Muscle layer of colon (tissue), 2 donors: ENCODE measurements at regions not wholly inside any gene's neighbourhood (a gene's known extent, or its start where the extent isn't known, plus 50 kb on each side); places are given as distances from the start of the nearest gene placed in this dataset.

Experiments
- H3K27ac ChIP-seq: one replicate; pipeline ENCODE4 v1.7.0; 2013; ENCODE audit warnings: low read depth, mild to moderate bottlenecking, low read length, moderate library complexity
- H3K27me3 ChIP-seq, 2 donors: one replicate each; pipeline ENCODE4 v1.7.0; 2013; ENCODE audit warnings: low read length in 2 of 2, mild to moderate bottlenecking in 2 of 2; ENCODE audit not compliant: insufficient read depth in 2 of 2, control insufficient read depth in 1 of 2
- H3K36me3 ChIP-seq: one replicate; pipeline ENCODE4 v1.7.0; 2013; ENCODE audit warnings: mild to moderate bottlenecking, low read length; ENCODE audit not compliant: insufficient read depth
- H3K4me1 ChIP-seq: one replicate; pipeline ENCODE4 v1.7.0; 2013; ENCODE audit warnings: mild to moderate bottlenecking, low read length; ENCODE audit not compliant: insufficient read depth
- H3K4me3 ChIP-seq, 2 donors: one replicate each; pipeline ENCODE4 v1.7.0; 2013; ENCODE audit warnings: low read length in 2 of 2, low read depth in 1 of 2, mild to moderate bottlenecking in 1 of 2, moderate library complexity in 1 of 2
- H3K9ac ChIP-seq: one replicate; pipeline ENCODE4 v1.7.0; 2013; ENCODE audit warnings: low read length
- H3K9me3 ChIP-seq: one replicate; pipeline ENCODE4 v1.7.0; 2013; ENCODE audit warnings: mild to moderate bottlenecking, low read length
- donor health status: abdominal sarcoma.
- donor health status: Adenocarcinoma of cecum.

- no peak overlapping the region for H3K4me3 ChIP-seq
- H3K9ac ChIP-seq: no peak overlapping the region
- H3K27ac ChIP-seq: no peak overlapping the region
- no peaks in the 10 kb centered on the region for H3K9me3 ChIP-seq
- H3K27me3 ChIP-seq: no peaks in the 10 kb centered on the region
- H3K36me3 ChIP-seq: no peaks in the 10 kb centered on the region
- H3K4me1 ChIP-seq: peaks cover 14% of the 10 kb centered on the region
Observed at GRCh38 chr2:19797243-19797810, 104.5 kb downstream of the TTC32 start.

DNA sequence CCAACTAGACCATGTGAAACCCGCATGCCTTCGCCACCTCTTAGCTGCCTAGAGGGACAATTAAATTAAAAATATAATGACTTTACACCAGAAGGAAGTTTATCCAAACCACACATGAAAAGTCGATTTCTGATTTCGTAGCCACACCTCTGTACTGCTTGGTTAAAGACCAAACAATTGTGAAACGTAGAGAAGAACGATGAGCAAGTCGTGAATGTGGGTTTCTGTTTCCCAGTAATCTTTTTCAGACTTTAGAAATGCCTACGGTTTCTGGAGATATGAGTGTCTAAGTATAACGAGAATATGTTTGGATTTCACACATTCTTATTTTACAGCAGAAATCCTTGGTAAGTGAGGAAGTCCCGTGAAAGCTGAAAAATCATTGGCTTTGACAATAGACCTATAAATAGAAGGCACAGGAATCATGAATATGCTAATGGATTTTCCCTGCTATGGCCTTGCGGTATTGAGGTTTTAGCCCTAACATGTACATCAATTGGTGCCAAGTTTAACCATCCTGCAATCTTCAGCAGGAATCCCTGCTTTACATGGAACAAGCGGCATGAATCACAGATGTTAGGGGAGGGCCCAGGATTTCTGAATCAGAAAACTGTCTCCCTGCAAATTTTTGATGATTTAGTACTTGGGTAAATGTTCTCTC is 105.6 kb downstream of the TTC32 start:
- Histone ChIP-seq H3K9ac (no peak overlapping the region), H3K27me3 (no peaks in the 10 kb centered on the region), H3K4me1 (peaks cover 3% of the 10 kb centered on the region), H3K4me3 (no peak overlapping the region), H3K36me3 (no peaks in the 10 kb centered on the region), H3K9me3 (no peaks in the 10 kb centered on the region), H3K27ac (no peak overlapping the region)

DNA sequence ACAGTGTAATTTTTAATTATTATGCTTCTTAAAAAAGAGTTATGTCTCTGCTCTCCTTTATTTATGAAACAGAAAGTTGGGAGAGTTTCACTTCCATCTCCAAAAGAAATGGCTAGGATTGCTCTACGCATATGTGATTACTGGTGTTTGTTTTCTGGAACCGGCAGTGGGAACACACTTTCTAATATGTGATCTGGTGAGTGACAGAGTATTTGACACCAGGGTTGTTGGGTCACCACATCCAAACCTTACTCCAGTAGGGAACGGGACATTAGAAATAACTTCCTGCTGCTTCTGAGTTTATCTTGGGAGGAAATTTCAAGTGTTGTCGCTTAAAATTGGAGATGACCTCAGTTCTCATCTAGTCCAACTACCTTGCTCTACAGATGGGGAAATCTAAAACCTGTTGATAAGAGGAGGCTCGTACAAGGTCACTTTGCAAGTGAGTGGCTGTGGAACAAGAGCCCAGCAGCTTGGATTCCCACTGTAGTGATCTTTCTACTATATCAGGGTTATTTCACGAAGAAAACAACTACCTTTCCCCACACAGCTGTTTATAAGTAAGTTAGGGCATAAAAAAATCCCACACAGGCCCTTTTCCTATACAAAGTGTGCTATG is 108.5 kb downstream of the TTC32 start:
- Histone ChIP-seq H3K36me3 (no peaks in the 10 kb centered on the region), H3K4me3 (no peak overlapping the region), H3K27me3 (no peaks in the 10 kb centered on the region), H3K9ac (no peak overlapping the region), H3K27ac (no peak overlapping the region), H3K9me3 (no peaks in the 10 kb centered on the region), H3K4me1 (no peaks in the 10 kb centered on the region)

DNA sequence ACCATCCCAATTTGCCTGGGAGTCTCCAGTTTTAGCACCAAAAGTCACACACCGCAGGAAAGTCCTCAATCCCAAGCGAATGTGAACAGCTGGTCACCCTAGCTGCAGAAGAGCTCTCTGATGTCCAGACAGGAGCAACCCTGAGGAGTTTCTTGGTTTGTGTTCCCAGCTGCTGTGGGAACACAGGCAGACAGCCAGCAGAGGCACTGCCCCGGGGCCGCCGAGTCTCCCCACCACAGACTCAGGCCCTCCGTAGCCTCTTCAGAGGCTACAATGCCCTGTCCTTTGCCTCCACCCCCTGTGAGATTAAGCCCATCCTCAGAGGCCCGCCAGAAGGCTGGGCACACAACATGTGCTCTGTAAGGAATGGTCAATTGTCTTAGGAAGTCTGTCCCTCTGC is 111.5 kb downstream of the TTC32 start:
- Histone ChIP-seq H3K27ac (no peak overlapping the region), H3K9me3 (no peaks in the 10 kb centered on the region), H3K4me1 (no peaks in the 10 kb centered on the region), H3K4me3 (no peak overlapping the region), H3K27me3 (no peaks in the 10 kb centered on the region), H3K36me3 (no peaks in the 10 kb centered on the region), H3K9ac (no peak overlapping the region)

DNA sequence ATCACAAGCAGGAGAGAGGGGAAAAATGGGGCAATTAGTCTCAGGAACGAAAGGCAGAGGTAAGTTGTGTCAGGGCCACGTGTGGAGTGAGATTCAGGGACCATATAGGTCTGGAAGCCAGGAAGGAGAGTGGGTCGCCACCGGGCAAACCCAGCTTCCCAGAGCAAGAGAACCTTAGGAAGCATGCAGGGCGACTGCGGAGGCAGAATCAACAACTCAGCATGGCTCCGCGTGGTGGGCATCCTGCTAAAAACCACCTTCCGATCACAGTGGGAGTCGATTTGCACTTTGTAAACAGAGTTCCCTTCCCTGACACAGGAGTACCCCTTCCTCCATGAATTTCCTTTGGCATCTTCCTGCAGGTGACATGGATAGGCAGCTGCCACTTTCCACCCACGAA is 114.6 kb downstream of the TTC32 start:
- Histone ChIP-seq H3K27me3 (no peaks in the 10 kb centered on the region), H3K4me3 (no peak overlapping the region), H3K9ac (no peak overlapping the region), H3K4me1 (no peaks in the 10 kb centered on the region), H3K27ac (no peak overlapping the region), H3K36me3 (no peaks in the 10 kb centered on the region), H3K9me3 (no peaks in the 10 kb centered on the region)

DNA sequence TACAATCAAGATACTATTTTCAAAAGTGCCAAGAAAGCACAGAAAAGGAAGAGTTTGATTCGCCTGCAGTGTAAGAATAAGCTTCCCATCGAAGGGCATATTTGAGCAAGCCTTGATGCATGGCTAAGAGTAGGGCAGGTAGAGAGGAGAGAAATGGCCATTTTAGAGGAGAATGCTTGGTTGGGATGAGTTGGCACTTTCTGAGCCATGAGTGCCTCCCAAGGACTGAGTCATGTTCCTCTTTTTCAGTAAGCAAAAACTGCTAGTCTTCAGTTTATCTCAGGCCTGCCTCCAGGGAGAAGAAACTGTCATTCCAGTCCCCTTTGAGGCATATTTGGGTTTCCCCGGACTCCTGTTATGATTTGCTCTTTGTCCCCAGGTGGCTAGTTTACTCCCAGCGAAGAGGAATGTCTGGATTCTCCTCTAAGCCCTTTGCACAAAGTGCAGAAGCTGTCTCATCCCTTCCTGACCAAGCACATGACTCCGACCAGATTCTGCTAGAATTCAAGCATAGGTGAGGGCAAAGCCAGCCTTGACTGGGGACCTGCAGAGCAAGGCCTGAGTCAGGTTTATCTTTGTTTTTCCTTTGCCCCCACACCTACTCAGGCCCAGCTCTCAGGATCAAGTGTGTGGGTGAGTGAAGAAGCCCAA is 115.2 kb downstream of the TTC32 start:
- H3K27me3 ChIP-seq: no peaks in the 10 kb centered on the region
- no peak overlapping the region for H3K4me3 ChIP-seq
- H3K36me3 ChIP-seq: no peaks in the 10 kb centered on the region
- H3K27ac ChIP-seq: no peak overlapping the region
- no peak overlapping the region for H3K9ac ChIP-seq
- no peaks in the 10 kb centered on the region for H3K4me1 ChIP-seq
- H3K9me3 ChIP-seq: no peaks in the 10 kb centered on the region

DNA sequence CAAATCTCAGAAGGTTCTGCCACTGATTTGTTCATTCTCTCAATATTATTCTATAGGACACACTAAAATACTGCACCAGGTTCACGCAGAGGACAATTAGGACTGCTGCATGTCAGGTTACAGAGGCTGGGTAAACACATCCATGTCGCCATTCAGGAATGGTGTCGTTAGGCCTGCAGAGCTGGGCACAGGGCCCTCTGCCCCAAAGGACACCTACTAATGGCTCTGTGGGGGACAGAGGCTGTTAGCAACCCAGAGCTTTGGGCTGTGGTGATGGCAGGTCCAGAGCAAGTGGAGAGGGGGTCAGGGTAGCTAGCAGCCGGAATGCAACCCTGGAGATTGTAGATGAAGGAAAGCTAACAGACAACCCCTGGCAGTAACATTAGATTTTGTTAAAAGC is 115.9 kb downstream of the TTC32 start:
- H3K4me3 ChIP-seq: no peak overlapping the region
- H3K4me1 ChIP-seq: no peaks in the 10 kb centered on the region
- H3K27me3 ChIP-seq: no peaks in the 10 kb centered on the region
- H3K36me3 ChIP-seq: no peaks in the 10 kb centered on the region
- H3K9ac ChIP-seq: no peak overlapping the region
- H3K27ac ChIP-seq: no peak overlapping the region
- no peaks in the 10 kb centered on the region for H3K9me3 ChIP-seq

- Histone ChIP-seq H3K27ac (no peak overlapping the region), H3K9ac (no peak overlapping the region), H3K27me3 (no peaks in the 10 kb centered on the region), H3K4me1 (no peaks in the 10 kb centered on the region), H3K4me3 (no peak overlapping the region), H3K9me3 (no peaks in the 10 kb centered on the region), H3K36me3 (no peaks in the 10 kb centered on the region)
Observed at GRCh38 chr2:19785447-19785846, 116.3 kb downstream of the TTC32 start.

DNA sequence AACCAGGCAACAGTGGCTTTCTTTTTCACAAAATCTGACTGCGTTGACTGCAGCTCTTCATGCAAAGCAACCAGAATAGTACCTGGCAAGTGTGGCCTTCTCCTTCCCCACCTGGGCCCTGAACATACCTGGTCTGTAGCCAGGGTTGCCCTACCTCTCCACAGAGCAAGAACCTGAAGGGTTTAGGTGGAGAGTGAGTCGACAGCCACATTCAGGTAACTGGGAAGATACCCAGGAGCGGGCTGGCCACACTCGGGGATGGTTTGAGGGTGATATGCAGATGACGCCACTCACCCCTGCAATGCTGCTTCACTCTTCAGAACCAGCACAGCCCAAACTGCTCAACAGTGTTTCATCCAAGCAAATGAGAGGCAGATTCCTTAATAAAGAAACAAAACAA is 117.3 kb downstream of the TTC32 start:
- no peaks in the 10 kb centered on the region for H3K9me3 ChIP-seq
- no peak overlapping the region for H3K4me3 ChIP-seq
- H3K4me1 ChIP-seq: no peaks in the 10 kb centered on the region
- H3K9ac ChIP-seq: no peak overlapping the region
- H3K36me3 ChIP-seq: no peaks in the 10 kb centered on the region
- H3K27me3 ChIP-seq: no peaks in the 10 kb centered on the region
- no peak overlapping the region for H3K27ac ChIP-seq

- Histone ChIP-seq H3K4me3 (no peak overlapping the region), H3K36me3 (no peaks in the 10 kb centered on the region), H3K9me3 (no peaks in the 10 kb centered on the region), H3K4me1 (no peaks in the 10 kb centered on the region), H3K27ac (no peak overlapping the region), H3K9ac (no peak overlapping the region), H3K27me3 (no peaks in the 10 kb centered on the region)
Observed at GRCh38 chr2:19783935-19784334, 117.8 kb downstream of the TTC32 start.

- no peaks in the 10 kb centered on the region for H3K9me3 ChIP-seq
- no peak overlapping the region for H3K27ac ChIP-seq
- H3K27me3 ChIP-seq: no peaks in the 10 kb centered on the region
Observed at GRCh38 chr2:19776941-19777514, 124.8 kb downstream of the TTC32 start.

More at GRCh38 chr2:19776941-19777514, 124.8 kb downstream of the TTC32 start:
- H3K9ac ChIP-seq: no peak overlapping the region
- H3K36me3 ChIP-seq: no peaks in the 10 kb centered on the region
- peaks cover 9% of the 10 kb centered on the region for H3K4me1 ChIP-seq
- no peak overlapping the region for H3K4me3 ChIP-seq
